Nephron (organoid): ENCODE measurements at regions not wholly inside any gene's neighbourhood (a gene's known extent, or its start where the extent isn't known, plus 50 kb on each side); places are given as distances from the start of the nearest gene placed in this dataset.

ENCODE experiments used
- H3K27ac Mint-ChIP-seq, 3 experiments: 2 replicates each; pipeline ENCODE4 v1.8.0; 2020; ENCODE audit warnings: mixed read lengths in 3 of 3, mild to moderate bottlenecking in 2 of 3, moderate library complexity in 1 of 3
- H3K27me3 Mint-ChIP-seq: 2 replicates; pipeline ENCODE4 v1.8.0; 2021; ENCODE audit warnings: low read depth, mild to moderate bottlenecking, moderate library complexity, mixed read lengths
- H3K36me3 Mint-ChIP-seq: 2 replicates; pipeline ENCODE4 v1.8.0; 2020; ENCODE audit warnings: low read depth, mixed read lengths
- H3K4me1 Mint-ChIP-seq: 2 replicates; pipeline ENCODE4 v1.8.0; 2020; ENCODE audit warnings: mixed read lengths
- H3K4me3 Mint-ChIP-seq, 3 experiments: 2 replicates each; pipeline ENCODE4 v1.8.0; 2020; ENCODE audit warnings: mild to moderate bottlenecking in 3 of 3, mixed read lengths in 3 of 3, moderate library complexity in 2 of 3
- H3K9me3 Mint-ChIP-seq: 2 replicates; pipeline ENCODE4 v1.8.0; 2020; ENCODE audit warnings: mixed read lengths
- CTCF ChIP-seq, 3 experiments: fragments of 200-600 bp; sonication (generic); IDR thresholded peaks; one replicate each; pipeline ENCODE4 v1.5.0; 2021; ENCODE audit warnings: antibody characterized with exemption in 3 of 3; ENCODE audit not compliant: unreplicated experiment in 3 of 3

- Mint-ChIP-seq H3K9me3 (no peaks in the 10 kb centered on the region), H3K27me3 (no peaks in the 10 kb centered on the region), H3K36me3 (no peaks in the 10 kb centered on the region), H3K4me1 (no peaks in the 10 kb centered on the region), H3K27ac (no peak overlapping the region), H3K4me3 (no peak overlapping the region)
- no peak for TF ChIP-seq CTCF (IDR thresholded peaks at IDR 0.05; ENCODE audit: unreplicated experiment in 3 of 3)
Measured at GRCh38 chr12:63038713-63039100, 103.8 kb upstream of the PPM1H start.

- no peaks in the 10 kb centered on the region for H3K9me3 Mint-ChIP-seq
- no peaks in the 10 kb centered on the region for H3K27me3 Mint-ChIP-seq
- no peak for TF ChIP-seq CTCF (IDR thresholded peaks at IDR 0.05; ENCODE audit: unreplicated experiment in 3 of 3)
- no peak overlapping the region for H3K4me3 Mint-ChIP-seq
- H3K27ac Mint-ChIP-seq, result peak overlapping the region in 1 of 3 experiments; percentile 35
- H3K4me1 Mint-ChIP-seq, result no peaks in the 10 kb centered on the region
- no peaks in the 10 kb centered on the region for H3K36me3 Mint-ChIP-seq
Measured at GRCh38 chr12:63037746-63038712, 103.1 kb upstream of the PPM1H start.

- Mint-ChIP-seq H3K4me3 (no peak overlapping the region), H3K36me3 (no peaks in the 10 kb centered on the region), H3K27me3 (no peaks in the 10 kb centered on the region), H3K4me1 (no peaks in the 10 kb centered on the region), H3K27ac (no peak overlapping the region), H3K9me3 (no peaks in the 10 kb centered on the region)
- no peak for TF ChIP-seq CTCF (IDR thresholded peaks at IDR 0.05; ENCODE audit: unreplicated experiment in 3 of 3)
Measured at GRCh38 chr12:63036974-63037335, 102.0 kb upstream of the PPM1H start.

GRCh38 chr12:63036216-63036973 is 101.4 kb upstream of the PPM1H start:
- Mint-ChIP-seq H3K4me3 (no peak overlapping the region), H3K27me3 (no peaks in the 10 kb centered on the region), H3K36me3 (no peaks in the 10 kb centered on the region), H3K9me3 (no peaks in the 10 kb centered on the region), H3K27ac (no peak overlapping the region), H3K4me1 (no peaks in the 10 kb centered on the region)
- TF ChIP-seq CTCF (IDR thresholded peaks at IDR 0.05; ENCODE audit: unreplicated experiment in 3 of 3), result no peak

GRCh38 chr12:63034601-63035000 is 99.7 kb upstream of the PPM1H start:
- Mint-ChIP-seq H3K4me1 (no peaks in the 10 kb centered on the region), H3K36me3 (no peaks in the 10 kb centered on the region), H3K27me3 (no peaks in the 10 kb centered on the region), H3K4me3 (no peak overlapping the region), H3K27ac (no peak overlapping the region), H3K9me3 (no peaks in the 10 kb centered on the region)
- no peak for TF ChIP-seq CTCF (IDR thresholded peaks at IDR 0.05; ENCODE audit: unreplicated experiment in 3 of 3)
